H1 (cell line): ENCODE measurements at regions not wholly inside any gene's neighbourhood (a gene's known extent, or its start where the extent isn't known, plus 50 kb on each side); places are given as distances from the start of the nearest gene placed in this dataset.

Source experiments
- ATF2 ChIP-seq: IDR thresholded peaks from 2 replicates; pipeline ENCODE4 v1.6.1; 2012; ENCODE audit warnings: low read length, inconsistent platforms
- CEBPB ChIP-seq: IDR thresholded peaks from 2 replicates; pipeline ENCODE4 v1.6.1; 2012; ENCODE audit warnings: low read depth, low read length
- HDAC2 ChIP-seq, 2 experiments: fragments of 300-600 bp in 1 of 2; sonication (generic) in 1 of 2; IDR thresholded peaks; 2 replicates each; pipeline ENCODE4 v1.6.1; 2011 to 2012; ENCODE audit warnings: low read depth in 2 of 2, low read length in 2 of 2, mild to moderate bottlenecking in 2 of 2, moderate library complexity in 2 of 2, borderline replicate concordance in 1 of 2, inconsistent platforms in 1 of 2
- MAX ChIP-seq: IDR thresholded peaks from 2 replicates; pipeline ENCODE4 v1.6.1; 2012; ENCODE audit warnings: inconsistent platforms
- RFX5 ChIP-seq: IDR thresholded peaks from 2 replicates; pipeline ENCODE4 v1.6.1; 2011; ENCODE audit warnings: low read depth, low read length, improper control_type of control experiment, borderline replicate concordance

GRCh38 chr4:44532851-44533250 is 84.2 kb upstream of the KCTD8 start (continued):
- no peak for TF ChIP-seq HDAC2 (IDR thresholded peaks at IDR 0.05; ENCODE audit: borderline replicate concordance in 1 of 2, low read depth in 2 of 2, low read length in 2 of 2)
- no peak for TF ChIP-seq MAX
- TF ChIP-seq ATF2: no peak
- no peak for TF ChIP-seq RFX5
- TF ChIP-seq CEBPB: no peak
